ENCODE measurements at regions not wholly inside any gene's neighbourhood (a gene's known extent, or its start where the extent isn't known, plus 50 kb on each side); places are given as distances from the start of the nearest gene placed in this dataset.

- peak overlapping the region; percentile 39 for H3K27ac Mint-ChIP-seq (ENCODE audit: low read depth, unreplicated experiment)
- H3K27me3 Mint-ChIP-seq (ENCODE audit: insufficient read depth, unreplicated experiment): no peaks in the 10 kb centered on the region
- H3K4me1 Mint-ChIP-seq (ENCODE audit: insufficient read depth, unreplicated experiment): peaks cover 8% of the 10 kb centered on the region
- intact Hi-C loops (cut with micrococcal nuclease): loop anchor here (2.0 kb wide), 1 partner anchor 555 kb away; no protein-coding TSS in a partner anchor
- ChIA-PET CTCF (interaction anchor here (0.6 to 6.2 kb wide), 20 partner anchors 13 to 569 kb away, joined by 3 to 152 read pairs (median 5); no protein-coding TSS in a partner anchor), POLR2A (interaction anchor here (1.1 kb wide), 1 partner anchor 543 kb away, joined by 3 read pairs; no protein-coding TSS in a partner anchor)
- TF ChIP-seq CTCF (IDR thresholded peaks at IDR 0.05; ENCODE audit: unreplicated experiment): no peak
- DNase-seq (ENCODE audit: unreplicated experiment): no peak
- no peak overlapping the region for H3K4me3 Mint-ChIP-seq (ENCODE audit: unreplicated experiment)
- no TSS peak for BruUV-seq (replicated peaks)
- H3K36me3 Mint-ChIP-seq (ENCODE audit: insufficient read depth, unreplicated experiment): no peaks in the 10 kb centered on the region
- no peaks in the 10 kb centered on the region for H3K9me3 Mint-ChIP-seq (ENCODE audit: unreplicated experiment)
Observed at GRCh38 chr1:192475970-192476369, 99.6 kb upstream of the RGS1 start.

GRCh38 chr1:192476802-192477298, 98.7 kb upstream of the RGS1 start:
- Mint-ChIP-seq H3K27me3 (ENCODE audit: insufficient read depth, unreplicated experiment) (no peaks in the 10 kb centered on the region), H3K27ac (ENCODE audit: low read depth, unreplicated experiment) (peak overlapping the region; percentile 39), H3K4me1 (ENCODE audit: insufficient read depth, unreplicated experiment) (peaks cover 8% of the 10 kb centered on the region), H3K4me3 (ENCODE audit: unreplicated experiment) (no peak overlapping the region), H3K9me3 (ENCODE audit: unreplicated experiment) (no peaks in the 10 kb centered on the region), H3K36me3 (ENCODE audit: insufficient read depth, unreplicated experiment) (no peaks in the 10 kb centered on the region)
- ChIA-PET CTCF (interaction anchor here (0.5 to 6.2 kb wide), 39 partner anchors 9 to 628 kb away, joined by 3 to 152 read pairs (median 4); partner anchors contain the start of gene GLRX2), POLR2A (interaction anchor here (1.2 to 1.5 kb wide), 4 partner anchors 9 to 581 kb away, joined by 3 to 11 read pairs (median 6); no protein-coding TSS in a partner anchor)
- no TSS peak for BruUV-seq (replicated peaks)
- no peak for TF ChIP-seq CTCF (IDR thresholded peaks at IDR 0.05; ENCODE audit: unreplicated experiment)
- intact Hi-C loops (cut with micrococcal nuclease): loop anchor here (1.0 kb wide), 3 partner anchors 103 to 542 kb away; no protein-coding TSS in a partner anchor
- peak; percentile 59 for DNase-seq (ENCODE audit: unreplicated experiment)

GRCh38 chr1:192477630-192478029, 97.9 kb upstream of the RGS1 start:
- ChIA-PET CTCF (interaction anchor here (0.6 to 6.2 kb wide), 40 partner anchors 8 to 681 kb away, joined by 3 to 152 read pairs (median 4); partner anchors contain the start of gene GLRX2), POLR2A (interaction anchor here (0.5 to 1.5 kb wide), 7 partner anchors 8 to 581 kb away, joined by 3 to 11 read pairs (median 3); no protein-coding TSS in a partner anchor)
- DNase-seq (ENCODE audit: unreplicated experiment): peak; percentile 63
- no TSS peak for BruUV-seq (replicated peaks)
- Mint-ChIP-seq H3K9me3 (ENCODE audit: unreplicated experiment) (no peaks in the 10 kb centered on the region), H3K4me3 (ENCODE audit: unreplicated experiment) (no peak overlapping the region), H3K27me3 (ENCODE audit: insufficient read depth, unreplicated experiment) (no peaks in the 10 kb centered on the region), H3K36me3 (ENCODE audit: insufficient read depth, unreplicated experiment) (no peaks in the 10 kb centered on the region), H3K27ac (ENCODE audit: low read depth, unreplicated experiment) (no peak overlapping the region), H3K4me1 (ENCODE audit: insufficient read depth, unreplicated experiment) (peaks cover 8% of the 10 kb centered on the region)
- intact Hi-C loops (cut with micrococcal nuclease): loop anchor here (1.0 kb wide), 3 partner anchors 103 to 542 kb away; no protein-coding TSS in a partner anchor
- TF ChIP-seq CTCF (IDR thresholded peaks at IDR 0.05; ENCODE audit: unreplicated experiment): peak; percentile 75

- intact Hi-C loops (cut with micrococcal nuclease): loop anchor here (5.0 kb wide), 1 partner anchor 46 kb away; no protein-coding TSS in a partner anchor
- Mint-ChIP-seq H3K9me3 (ENCODE audit: unreplicated experiment) (no peaks in the 10 kb centered on the region), H3K36me3 (ENCODE audit: insufficient read depth, unreplicated experiment) (peaks cover 7% of the 10 kb centered on the region), H3K27ac (ENCODE audit: low read depth, unreplicated experiment) (peak overlapping the region; percentile 90), H3K4me1 (ENCODE audit: insufficient read depth, unreplicated experiment) (peaks cover 17% of the 10 kb centered on the region), H3K4me3 (ENCODE audit: unreplicated experiment) (no peak overlapping the region), H3K27me3 (ENCODE audit: insufficient read depth, unreplicated experiment) (no peaks in the 10 kb centered on the region)
- ChIA-PET POLR2A (interaction anchor here (0.6 to 1.2 kb wide), 6 partner anchors 8 to 539 kb away, joined by 3 to 6 read pairs (median 4); no protein-coding TSS in a partner anchor), CTCF (interaction anchor here (0.6 to 0.8 kb wide), 3 partner anchors 8 to 203 kb away, joined by 3 read pairs; no protein-coding TSS in a partner anchor)
- BruUV-seq (replicated peaks): TSS peak; percentile 48
- no peak for TF ChIP-seq CTCF (IDR thresholded peaks at IDR 0.05; ENCODE audit: unreplicated experiment)
- DNase-seq (ENCODE audit: unreplicated experiment): peak; percentile 100
Observed at GRCh38 chr1:192485692-192486436, 89.7 kb upstream of the RGS1 start.

All from MCF 10A (cell line).